GM12878 (cell line): ENCODE measurements at regions not wholly inside any gene's neighbourhood (a gene's known extent, or its start where the extent isn't known, plus 50 kb on each side); places are given as distances from the start of the nearest gene placed in this dataset.

Experiments used
- ATAC-seq: fragments of 200-7000 bp; cut with Tn5 transposase; 3 replicates; pipeline ENCODE4 v1.9.1; 2020; ENCODE audit warnings: mild to moderate bottlenecking, moderate library complexity
- BruUV-seq: library from RNA; stranded (reverse); fragments of 400-500 nt; replicated peaks from 2 replicates; lab custom pipeline; 2021; lab: Mats Ljungman, UMichigan
- CTCF ChIA-PET: fragments of 300-600 bp; sonication (Branson Sonifier 250); formaldehyde crosslinking; extraction: SDS; loops from one replicate; lab custom pipeline; 2021; ENCODE audit warnings: inconsistent platforms; lab: Yijun Ruan, JAX
- POLR2A ChIA-PET: fragments of 350-600 bp; formaldehyde crosslinking; extraction: SDS; loops from one replicate; lab custom pipeline; 2021; ENCODE audit warnings: inconsistent platforms; lab: Charles Lee
- RAD21 ChIA-PET: fragments of 300-600 bp; sonication (Branson Sonifier 250); formaldehyde crosslinking; loops from one replicate; lab custom pipeline; 2023; ENCODE audit warnings: antibody characterized with exemption; ENCODE audit not compliant: unreplicated experiment; lab: Charles Lee
- SMC1A ChIA-PET: fragments of 300-600 bp; sonication (Branson Sonifier 250); formaldehyde crosslinking; loops from one replicate; lab custom pipeline; 2023; ENCODE audit not compliant: unreplicated experiment, uncharacterized antibody; lab: Charles Lee
- DNase-seq: peaks from one replicate; pipeline ENCODE4 v3.0.0-alpha.2; 2011; ENCODE audit warnings: low read depth, low spot score
- FAIRE-seq: peaks from 3 replicates; lab custom pipeline; 2011; peaks lifted over from hg19 to GRCh38; lab: Jason Lieb, UNC
- H2AFZ ChIP-seq: 2 replicates; pipeline ENCODE4 v1.6.0; 2011; ENCODE audit warnings: low read depth, low read length, control low read depth; ENCODE audit not compliant: control insufficient read depth
- H3K27ac ChIP-seq: 2 replicates; pipeline ENCODE4 v1.5.1; 2011; ENCODE audit warnings: control low read depth; ENCODE audit not compliant: control insufficient read depth, insufficient read depth
- H3K27me3 ChIP-seq, 2 experiments: replicated peaks in 1 of 2; 2 replicates each; pipeline versions ENCODE4 v1.6.0 to v1.6.1; 2011; ENCODE audit warnings: low read length in 1 of 2; ENCODE audit not compliant: control insufficient read depth in 2 of 2, insufficient read depth in 2 of 2
- H3K36me3 ChIP-seq, 2 experiments: 2 replicates each; pipeline ENCODE4 v1.5.1; 2011; ENCODE audit warnings: low read length in 1 of 2; ENCODE audit not compliant: control insufficient read depth in 2 of 2, insufficient read depth in 2 of 2
- H3K4me1 ChIP-seq: 2 replicates; pipeline ENCODE4 v1.6.1; 2011; ENCODE audit warnings: mild to moderate bottlenecking, low read length, moderate library complexity, mixed read lengths; ENCODE audit not compliant: control insufficient read depth, insufficient read depth
- H3K4me2 ChIP-seq: 2 replicates; pipeline ENCODE4 v1.6.0; 2011; ENCODE audit warnings: control low read depth; ENCODE audit not compliant: control insufficient read depth, insufficient read depth
- H3K4me3 ChIP-seq: fragments of 200-600 bp; sonication (generic); 2 replicates; pipeline ENCODE4 v1.5.1; 2016
- H3K79me2 ChIP-seq: 2 replicates; pipeline ENCODE4 v1.6.0; 2011; ENCODE audit warnings: low read length; ENCODE audit not compliant: control insufficient read depth, insufficient read depth
- H3K9ac ChIP-seq: 2 replicates; pipeline ENCODE4 v1.8.0; 2011; ENCODE audit warnings: low read length, control low read depth, mixed read lengths; ENCODE audit not compliant: control insufficient read depth, insufficient read depth
- H3K9me3 ChIP-seq: replicated peaks from 3 replicates; pipeline ENCODE4 v1.5.1; 2011; ENCODE audit warnings: mild to moderate bottlenecking, low read length; ENCODE audit not compliant: control insufficient read depth, insufficient read depth
- H4K20me1 ChIP-seq: 2 replicates; pipeline ENCODE4 v1.6.0; 2011; ENCODE audit not compliant: control insufficient read depth, insufficient read depth
- BRCA1 ChIP-seq: IDR thresholded peaks from 2 replicates; pipeline ENCODE4 v1.6.1; 2011; ENCODE audit warnings: low read depth, low read length, improper control_type of control experiment
- CHD4 ChIP-seq: fragments of 200-600 bp; sonication (generic); IDR thresholded peaks from 2 replicates; pipeline ENCODE4 v1.6.1; 2016; ENCODE audit warnings: mild to moderate bottlenecking
- MEF2A ChIP-seq: IDR thresholded peaks from 2 replicates; pipeline ENCODE4 v1.6.1; 2011; ENCODE audit warnings: low read depth, mild to moderate bottlenecking, low read length, moderate library complexity; ENCODE audit not compliant: insufficient read depth
- MTA2 ChIP-seq: fragments of 450-650 bp; IDR thresholded peaks from 2 replicates; pipeline ENCODE4 v1.6.1; 2016; ENCODE audit warnings: low read depth, mild to moderate bottlenecking, moderate library complexity
- MXI1 ChIP-seq: fragments of 150-350 bp; IDR thresholded peaks from 2 replicates; pipeline ENCODE4 v1.6.1; 2011; ENCODE audit warnings: low read depth, mild to moderate bottlenecking, inconsistent platforms, low read length, improper control_type of control experiment
- MYC ChIP-seq: IDR thresholded peaks from 2 replicates; pipeline ENCODE4 v1.6.1; 2011; ENCODE audit warnings: mild to moderate bottlenecking, low read length, moderate library complexity, inconsistent platforms; ENCODE audit not compliant: insufficient read depth, insufficient replicate concordance, insufficient read length, severe bottlenecking
- POLR2AphosphoS2 ChIP-seq: IDR thresholded peaks from 2 replicates; pipeline ENCODE4 v1.6.1; 2011; ENCODE audit warnings: low read depth, mild to moderate bottlenecking, low read length, improper control_type of control experiment, moderate library complexity
- SREBF2 ChIP-seq: IDR thresholded peaks from 2 replicates; pipeline ENCODE4 v1.6.1; 2012; ENCODE audit warnings: mild to moderate bottlenecking, low read length
- STAT3 ChIP-seq: IDR thresholded peaks from 2 replicates; pipeline ENCODE4 v1.6.1; 2011; ENCODE audit warnings: low read depth, low read length, improper control_type of control experiment
- TCF3 ChIP-seq: IDR thresholded peaks from 2 replicates; pipeline ENCODE4 v1.6.1; 2012; ENCODE audit warnings: low read depth, mild to moderate bottlenecking, low read length, borderline replicate concordance; ENCODE audit not compliant: insufficient read depth
- WGBS: methylation state at CpG from one replicate; pipeline ENCODE4 v1.1.6; 2016; ENCODE audit warnings: low lambda C conversion rate; ENCODE audit not compliant: insufficient replicate concordance, insufficient coverage; ENCODE audit errors: missing lambda C conversion rate; 5-methylcytosine and 5-hydroxymethylcytosine counted together
- in situ Hi-C: fragments of 300-500 bp; cut with MboI; formaldehyde crosslinking; loops from 9 replicates; pipeline ENCODE4 v1.14.3; 2018; ENCODE audit warnings: mixed read lengths
- intact Hi-C: fragments of 100-400 bp; cut with micrococcal nuclease; formaldehyde crosslinking; loops from one replicate; pipeline ENCODE4 v1.14.2; 2022; ENCODE audit not compliant: unreplicated experiment
- TF ChIP-seq, protein P1 (sequence below): IDR thresholded peaks from 2 replicates; pipeline ENCODE4 v1.6.1; 2012; ENCODE audit warnings: low read depth, low read length, improper control_type of control experiment
- TF ChIP-seq, protein P2 (sequence below): IDR thresholded peaks from 2 replicates; pipeline ENCODE4 v1.6.1; 2011; ENCODE audit warnings: low read depth, mild to moderate bottlenecking, low read length, moderate library complexity, borderline replicate concordance; ENCODE audit errors: extremely low read depth
- TF ChIP-seq, protein P3 (sequence below): fragments of 150-350 bp; IDR thresholded peaks from 2 replicates; pipeline ENCODE4 v1.6.1; 2014; ENCODE audit warnings: mild to moderate bottlenecking, low read depth, low read length

GRCh38 chr9:75358846-75359245 lies 270.5 kb downstream of the OSTF1 start:
- DNase-seq (no peak), FAIRE-seq (no peak), ATAC-seq (no peak)
- H3K27ac ChIP-seq = no peak overlapping the region
- H3K79me2 ChIP-seq = no peaks in the 10 kb centered on the region
- H3K9ac ChIP-seq = no peak overlapping the region
- ChIA-PET CTCF (no interaction called here), SMC1A (no interaction called here), POLR2A (no interaction called here), RAD21 (no interaction called here)
- no peaks in the 10 kb centered on the region for H4K20me1 ChIP-seq
- TF ChIP-seq BRCA1 = no peak
- no peak for TF ChIP-seq MYC
- TF ChIP-seq, protein P1, sequence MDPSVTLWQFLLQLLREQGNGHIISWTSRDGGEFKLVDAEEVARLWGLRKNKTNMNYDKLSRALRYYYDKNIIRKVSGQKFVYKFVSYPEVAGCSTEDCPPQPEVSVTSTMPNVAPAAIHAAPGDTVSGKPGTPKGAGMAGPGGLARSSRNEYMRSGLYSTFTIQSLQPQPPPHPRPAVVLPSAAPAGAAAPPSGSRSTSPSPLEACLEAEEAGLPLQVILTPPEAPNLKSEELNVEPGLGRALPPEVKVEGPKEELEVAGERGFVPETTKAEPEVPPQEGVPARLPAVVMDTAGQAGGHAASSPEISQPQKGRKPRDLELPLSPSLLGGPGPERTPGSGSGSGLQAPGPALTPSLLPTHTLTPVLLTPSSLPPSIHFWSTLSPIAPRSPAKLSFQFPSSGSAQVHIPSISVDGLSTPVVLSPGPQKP = no peak
- TF ChIP-seq MEF2A = no peak
- no peak for TF ChIP-seq MTA2
- no peak for TF ChIP-seq POLR2AphosphoS2
- TF ChIP-seq, protein P2, sequence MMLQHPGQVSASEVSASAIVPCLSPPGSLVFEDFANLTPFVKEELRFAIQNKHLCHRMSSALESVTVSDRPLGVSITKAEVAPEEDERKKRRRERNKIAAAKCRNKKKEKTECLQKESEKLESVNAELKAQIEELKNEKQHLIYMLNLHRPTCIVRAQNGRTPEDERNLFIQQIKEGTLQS = no peak
- TF ChIP-seq STAT3 = no peak
- no peak for TF ChIP-seq SREBF2
- no peak for TF ChIP-seq MXI1
- TF ChIP-seq, protein P3, sequence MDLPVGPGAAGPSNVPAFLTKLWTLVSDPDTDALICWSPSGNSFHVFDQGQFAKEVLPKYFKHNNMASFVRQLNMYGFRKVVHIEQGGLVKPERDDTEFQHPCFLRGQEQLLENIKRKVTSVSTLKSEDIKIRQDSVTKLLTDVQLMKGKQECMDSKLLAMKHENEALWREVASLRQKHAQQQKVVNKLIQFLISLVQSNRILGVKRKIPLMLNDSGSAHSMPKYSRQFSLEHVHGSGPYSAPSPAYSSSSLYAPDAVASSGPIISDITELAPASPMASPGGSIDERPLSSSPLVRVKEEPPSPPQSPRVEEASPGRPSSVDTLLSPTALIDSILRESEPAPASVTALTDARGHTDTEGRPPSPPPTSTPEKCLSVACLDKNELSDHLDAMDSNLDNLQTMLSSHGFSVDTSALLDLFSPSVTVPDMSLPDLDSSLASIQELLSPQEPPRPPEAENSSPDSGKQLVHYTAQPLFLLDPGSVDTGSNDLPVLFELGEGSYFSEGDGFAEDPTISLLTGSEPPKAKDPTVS = no peak
- no peak for TF ChIP-seq CHD4
- no peak for TF ChIP-seq TCF3
- in situ Hi-C loops (no loop called here), intact Hi-C loops (no loop called here)
- no peak overlapping the region for H3K4me3 ChIP-seq
- no TSS peak for BruUV-seq
- no peaks in the 10 kb centered on the region for H3K27me3 ChIP-seq
- 0% methylated on average over 1 of the region's 1 CpG for WGBS
- no peak overlapping the region for H3K4me2 ChIP-seq
- H2AFZ ChIP-seq = no peak overlapping the region
- H3K9me3 ChIP-seq = no peaks in the 10 kb centered on the region; the same call in 2 of the 3 replicates
- H3K36me3 ChIP-seq = no peaks in the 10 kb centered on the region
- H3K4me1 ChIP-seq = no peaks in the 10 kb centered on the region
